HepG2 (cell line): ENCODE measurements at regions not wholly inside any gene's neighbourhood (a gene's known extent, or its start where the extent isn't known, plus 50 kb on each side); places are given as distances from the start of the nearest gene placed in this dataset.

Experiments
- ATAC-seq: fragments of 200-7000 bp; cut with Tn5 transposase; 3 replicates; pipeline ENCODE4 v1.9.1; 2020; ENCODE audit warnings: mild to moderate bottlenecking, moderate library complexity
- BruUV-seq: library from RNA; stranded (reverse); fragments of 400-500 nt; replicated peaks from 2 replicates; lab custom pipeline; 2021; lab: Mats Ljungman, UMichigan
- CTCF ChIA-PET: fragments of 300-600 bp; formaldehyde crosslinking; extraction: SDS; loops from one replicate; lab custom pipeline; 2021; ENCODE audit warnings: low total read pairs, inconsistent platforms, low intra/inter-chr PET ratio; lab: Yijun Ruan, JAX
- POLR2A ChIA-PET: fragments of 350-600 bp; sonication (Branson Sonifier 250); formaldehyde crosslinking; loops from one replicate; lab custom pipeline; 2020; ENCODE audit warnings: antibody characterized with exemption, inconsistent platforms; lab: Yijun Ruan, JAX
- DNase-seq: peaks from one replicate; pipeline ENCODE4 v3.0.0-alpha.2; 2015; ENCODE audit warnings: low spot score
- FAIRE-seq: peaks from 3 replicates; lab custom pipeline; 2011; peaks lifted over from hg19 to GRCh38; lab: Jason Lieb, UNC
- H2AFZ ChIP-seq: one replicate; pipeline ENCODE4 v1.6.1; 2011; ENCODE audit warnings: low read length, inconsistent platforms
- H3K27ac ChIP-seq: fragments of 300-600 bp; 3 replicates; pipeline ENCODE4 v1.8.0; 2011; ENCODE audit warnings: mixed run types, mild to moderate bottlenecking, mixed read lengths, low read length, inconsistent platforms; ENCODE audit not compliant: insufficient read depth; ENCODE audit errors: extremely low read length
- H3K27me3 ChIP-seq, 2 experiments: fragments of 200-600 bp in 1 of 2; 2 replicates in 1 of 2; 3 replicates in 1 of 2; pipeline versions ENCODE4 v1.6.0 to v1.8.0; 2011; ENCODE audit warnings: low read length in 2 of 2, mild to moderate bottlenecking in 2 of 2, moderate library complexity in 2 of 2, inconsistent platforms in 1 of 2; ENCODE audit not compliant: insufficient read depth in 2 of 2, control insufficient read depth in 1 of 2
- H3K36me3 ChIP-seq, 2 experiments: fragments of 200-600 bp in 1 of 2; replicated peaks in 1 of 2; 2 replicates in 1 of 2; 3 replicates in 1 of 2; pipeline versions ENCODE4 v1.5.1 to v1.8.0; 2011; ENCODE audit warnings: low read length in 2 of 2, inconsistent platforms in 1 of 2; ENCODE audit not compliant: insufficient read depth in 2 of 2, control insufficient read depth in 1 of 2
- H3K4me1 ChIP-seq: 2 replicates; pipeline ENCODE4 v1.5.1; 2012; ENCODE audit warnings: low read length, inconsistent platforms; ENCODE audit not compliant: insufficient read depth
- H3K4me2 ChIP-seq: 2 replicates; pipeline ENCODE4 v1.6.0; 2011; ENCODE audit warnings: low read depth, low read length, inconsistent platforms
- H3K4me3 ChIP-seq, 3 experiments: fragments of 200-600 bp in 1 of 3; sonication (generic), shearing (Covaris generic) in 1 of 3; replicated peaks in 1 of 3; 2 replicates each; pipeline ENCODE4 v1.5.1; 2011 to 2016; ENCODE audit warnings: low read length in 3 of 3, inconsistent platforms in 2 of 3, low read depth in 2 of 3, mild to moderate bottlenecking in 2 of 3, control low read depth in 1 of 3, mixed read lengths in 1 of 3; ENCODE audit not compliant: insufficient read depth in 1 of 3
- H3K79me2 ChIP-seq: one replicate; pipeline ENCODE4 v1.6.1; 2011; ENCODE audit warnings: low read length, inconsistent platforms; ENCODE audit not compliant: insufficient read depth
- H3K9ac ChIP-seq: 2 replicates; pipeline ENCODE4 v1.6.0; 2011; ENCODE audit warnings: mild to moderate bottlenecking, low read depth, low read length, inconsistent platforms; ENCODE audit not compliant: insufficient read depth
- H3K9me3 ChIP-seq: 2 replicates; pipeline ENCODE4 v1.5.1; 2012; ENCODE audit warnings: mild to moderate bottlenecking, low read length
- H4K20me1 ChIP-seq: 2 replicates; pipeline ENCODE4 v1.6.0; 2011; ENCODE audit warnings: inconsistent platforms, mild to moderate bottlenecking, low read length, moderate library complexity; ENCODE audit not compliant: insufficient read depth
- ATF3 ChIP-seq: sonication (generic); formaldehyde crosslinking; IDR thresholded peaks from 2 replicates; pipeline ENCODE4 v1.4.0; 2020; ENCODE audit warnings: missing genetic modification reagents
- ETS1 ChIP-seq: sonication (generic); formaldehyde crosslinking; IDR thresholded peaks from 2 replicates; pipeline ENCODE4 v1.4.0; 2020; ENCODE audit warnings: missing genetic modification reagents
- KAT2B ChIP-seq: fragments of 150-350 bp; IDR thresholded peaks from 2 replicates; pipeline ENCODE4 v1.6.1; 2014; ENCODE audit warnings: low read depth, low read length, borderline replicate concordance
- NCOA1 ChIP-seq: sonication (generic); formaldehyde crosslinking; IDR thresholded peaks from 2 replicates; pipeline ENCODE4 v1.9.0; 2021; ENCODE audit warnings: missing genetic modification reagents
- RCOR2 ChIP-seq: IDR thresholded peaks from 2 replicates; pipeline ENCODE4 v1.6.1; 2016; ENCODE audit warnings: missing biosample characterization, missing genetic modification reagents
- SNAI1 ChIP-seq: sonication (generic); formaldehyde crosslinking; IDR thresholded peaks from 2 replicates; pipeline ENCODE4 v1.5.0; 2020; ENCODE audit warnings: mild to moderate bottlenecking, missing genetic modification reagents, borderline replicate concordance
- TCF7L2 ChIP-seq: IDR thresholded peaks from 2 replicates; pipeline ENCODE4 v1.6.1; 2011; ENCODE audit warnings: mild to moderate bottlenecking, low read depth, low read length, moderate library complexity
- ZFP36 ChIP-seq: fragments of 150-350 bp; IDR thresholded peaks from 2 replicates; pipeline ENCODE4 v1.6.1; 2018; ENCODE audit warnings: borderline replicate concordance, low read length, low read depth; ENCODE audit not compliant: partially characterized antibody
- ZNF333 ChIP-seq: sonication (generic); formaldehyde crosslinking; IDR thresholded peaks from 2 replicates; pipeline ENCODE4 v1.4.0; 2020; ENCODE audit warnings: mild to moderate bottlenecking, missing genetic modification reagents, borderline replicate concordance
- ZSCAN25 ChIP-seq: sonication (generic); formaldehyde crosslinking; IDR thresholded peaks from 2 replicates; pipeline ENCODE4 v1.8.0; 2022; ENCODE audit warnings: mild to moderate bottlenecking, missing genetic modification reagents
- WGBS: methylation state at CpG from one replicate; pipeline ENCODE4 v1.1.6; 2017; ENCODE audit warnings: low lambda C conversion rate; 5-methylcytosine and 5-hydroxymethylcytosine counted together
- in situ Hi-C: cut with HindIII; loops from 2 replicates; pipeline ENCODE4 v1.10.0; 2017; ENCODE audit warnings: low pct_unique_long_range_greater_than_20kb; ENCODE audit not compliant: extremely low pct_ligation_motif_present
- intact Hi-C: fragments of 100-400 bp; cut with micrococcal nuclease; formaldehyde crosslinking; loops from one replicate; pipeline ENCODE4 v1.10.0; 2022; ENCODE audit not compliant: unreplicated experiment

GRCh38 chr1:82215853-82216175 lies 415.1 kb downstream of the ADGRL2 start:
- Histone ChIP-seq H3K27ac (no peak overlapping the region), H3K36me3 (no peaks in the 10 kb centered on the region), H3K79me2 (no peaks in the 10 kb centered on the region), H3K9me3 (peaks cover 80% of the 10 kb centered on the region), H4K20me1 (no peaks in the 10 kb centered on the region), H3K4me3 (no peak overlapping the region), H3K4me2 (no peak overlapping the region), H3K27me3 (no peaks in the 10 kb centered on the region), H3K4me1 (no peaks in the 10 kb centered on the region), H2AFZ (no peak overlapping the region), H3K9ac (no peak overlapping the region)
- no peak for TF ChIP-seq ATF3 (CRISPR knock-in tag)
- TF ChIP-seq TCF7L2, result no peak
- no peak for TF ChIP-seq ETS1 (CRISPR knock-in tag)
- TF ChIP-seq SNAI1 (CRISPR knock-in tag), result no peak
- no peak for TF ChIP-seq ZFP36
- no peak for TF ChIP-seq ZSCAN25 (CRISPR knock-in tag)
- TF ChIP-seq RCOR2 (CRISPR knock-in tag), result no peak
- no peak for TF ChIP-seq ZNF333 (CRISPR knock-in tag)
- TF ChIP-seq NCOA1, result no peak
- TF ChIP-seq KAT2B, result no peak
- ChIA-PET POLR2A (no interaction called here), CTCF (no interaction called here)
- DNase-seq, result no peak
- no peak for FAIRE-seq
- WGBS, result 61% methylated on average over 2 of the region's 2 CpGs
- no TSS peak for BruUV-seq
- in situ Hi-C loops, result no loop called here
- no peak for ATAC-seq
- intact Hi-C loops, result no loop called here
